H1 (cell line): ENCODE measurements at regions not wholly inside any gene's neighbourhood (a gene's known extent, or its start where the extent isn't known, plus 50 kb on each side); places are given as distances from the start of the nearest gene placed in this dataset.
A peak's percentile ranks its signal among the peaks of the same experiment; 100 is the strongest.

Source experiments
- CTCF ChIA-PET: fragments of 300-600 bp; sonication (Branson Sonifier 250); formaldehyde crosslinking; loops from one replicate; lab custom pipeline; 2021; ENCODE audit not compliant: partially characterized antibody; lab: Charles Lee
- POLR2A ChIA-PET: fragments of 300-600 bp; sonication (Branson Sonifier 250); formaldehyde crosslinking; loops from one replicate; lab custom pipeline; 2021; ENCODE audit warnings: inconsistent platforms; ENCODE audit not compliant: partially characterized antibody; lab: Charles Lee
- DNase-seq, 2 experiments: peaks; one replicate each; pipeline versions ENCODE4 v3.0.0 to v3.0.0-alpha.2; 2010 to 2022; ENCODE audit warnings: low spot score in 2 of 2, low read depth in 1 of 2, mixed read lengths in 1 of 2
- FAIRE-seq: peaks from 2 replicates; lab custom pipeline; 2011; peaks lifted over from hg19 to GRCh38; lab: Jason Lieb, UNC
- H2AFZ ChIP-seq: 2 replicates; pipeline ENCODE4 v1.8.1; 2012; ENCODE audit warnings: low read length, inconsistent platforms
- H2AK5ac ChIP-seq: 2 replicates; pipeline ENCODE4 v1.6.1; 2013; ENCODE audit warnings: low read depth, low read length
- H2BK120ac ChIP-seq: replicated peaks from 2 replicates; pipeline ENCODE3; 2013; ENCODE audit warnings: low read depth, low read length, inconsistent platforms
- H2BK12ac ChIP-seq: 2 replicates; pipeline ENCODE4 v1.6.1; 2013; ENCODE audit warnings: low read depth, low read length
- H2BK15ac ChIP-seq: 2 replicates; pipeline ENCODE4 v1.6.1; 2013; ENCODE audit warnings: low read length
- H2BK20ac ChIP-seq: 2 replicates; pipeline ENCODE4 v1.6.1; 2013; ENCODE audit warnings: low read length
- H2BK5ac ChIP-seq: 2 replicates; pipeline ENCODE4 v1.6.1; 2013; ENCODE audit warnings: low read depth, low read length
- H3K14ac ChIP-seq: 2 replicates; pipeline ENCODE4 v1.6.1; 2013; ENCODE audit warnings: inconsistent platforms; ENCODE audit not compliant: insufficient read length
- H3K18ac ChIP-seq: 2 replicates; pipeline ENCODE4 v1.6.1; 2013; ENCODE audit warnings: low read length; ENCODE audit errors: extremely low read depth
- H3K23ac ChIP-seq: 2 replicates; pipeline ENCODE4 v1.6.1; 2013; ENCODE audit warnings: inconsistent platforms; ENCODE audit not compliant: insufficient read length
- H3K23me2 ChIP-seq: 2 replicates; pipeline ENCODE4 v1.6.1; 2013; ENCODE audit warnings: low read depth, low read length
- H3K27ac ChIP-seq: 2 replicates; pipeline ENCODE4 v1.6.1; 2011; ENCODE audit warnings: low read depth, low read length, inconsistent platforms
- H3K27me3 ChIP-seq, 4 experiments: replicated peaks in 1 of 4; 1 replicate in 1 of 4; 2 replicates in 3 of 4; pipeline versions ENCODE4 v1.6.1 to v1.8.1; 2011 to 2013; ENCODE audit warnings: low read length in 3 of 4, mild to moderate bottlenecking in 3 of 4, inconsistent platforms in 2 of 4, mixed read lengths in 2 of 4, moderate library complexity in 1 of 4; ENCODE audit not compliant: control insufficient read depth in 3 of 4, insufficient read depth in 3 of 4; ENCODE audit errors: extremely low read depth in 1 of 4
- H3K36me3 ChIP-seq, 4 experiments: 2 replicates each; pipeline versions ENCODE4 v1.6.1 to v1.8.1; 2011 to 2013; ENCODE audit warnings: mild to moderate bottlenecking in 4 of 4, low read length in 3 of 4, moderate library complexity in 2 of 4, control low read depth in 1 of 4, inconsistent platforms in 1 of 4; ENCODE audit not compliant: insufficient read depth in 4 of 4, control insufficient read depth in 2 of 4
- H3K4ac ChIP-seq: replicated peaks from 2 replicates; pipeline ENCODE3; 2013; ENCODE audit warnings: low read length, low read depth, mixed read lengths, inconsistent platforms; ENCODE audit not compliant: insufficient read length
- H3K4me1 ChIP-seq, 4 experiments: replicated peaks in 1 of 4; 1 replicate in 1 of 4; 2 replicates in 3 of 4; pipeline versions ENCODE4 v1.6.1 to v1.8.1; 2011 to 2013; ENCODE audit warnings: low read length in 3 of 4, inconsistent platforms in 2 of 4, mixed read lengths in 1 of 4; ENCODE audit not compliant: insufficient read depth in 4 of 4, control insufficient read depth in 3 of 4
- H3K4me2 ChIP-seq, 2 experiments: 2 replicates each; pipeline versions ENCODE4 v1.6.1 to v1.8.1; 2011 to 2013; ENCODE audit warnings: low read depth in 2 of 2, low read length in 2 of 2, control low read depth in 1 of 2, inconsistent platforms in 1 of 2, mild to moderate bottlenecking in 1 of 2; ENCODE audit not compliant: insufficient read depth in 1 of 2
- H3K4me3 ChIP-seq, 4 experiments: fragments of 200-600, 300-600 bp in 1 of 4; sonication (generic), shearing (Covaris generic), sonication (Bioruptor Twin) in 1 of 4; 2 replicates each; pipeline versions ENCODE4 v1.5.1 to v1.8.1; 2011 to 2016; ENCODE audit warnings: low read length in 4 of 4, low read depth in 3 of 4, control low read depth in 2 of 4, inconsistent platforms in 2 of 4, mild to moderate bottlenecking in 2 of 4, mixed read lengths in 1 of 4, moderate library complexity in 1 of 4; ENCODE audit not compliant: insufficient read depth in 2 of 4; ENCODE audit errors: extremely low read depth in 1 of 4
- H3K56ac ChIP-seq: replicated peaks from 2 replicates; pipeline ENCODE3; 2013; ENCODE audit warnings: low read depth, mild to moderate bottlenecking, mixed read lengths, low read length, inconsistent platforms; ENCODE audit not compliant: insufficient read length
- H3K79me1 ChIP-seq: 2 replicates; pipeline ENCODE4 v1.6.1; 2013; ENCODE audit warnings: low read depth, low read length, control low read depth
- H3K79me2 ChIP-seq, 2 experiments: 2 replicates each; pipeline versions ENCODE4 v1.6.1 to v1.8.1; 2012 to 2013; ENCODE audit warnings: low read length in 2 of 2, mild to moderate bottlenecking in 2 of 2, inconsistent platforms in 1 of 2; ENCODE audit not compliant: insufficient read depth in 2 of 2, control insufficient read depth in 1 of 2
- H3K9ac ChIP-seq, 4 experiments: replicated peaks in 1 of 4; 1 replicate in 1 of 4; 2 replicates in 3 of 4; pipeline versions ENCODE4 v1.6.1 to v1.8.1; 2011 to 2013; ENCODE audit warnings: low read depth in 3 of 4, low read length in 3 of 4, control low read depth in 2 of 4, mild to moderate bottlenecking in 2 of 4, moderate library complexity in 2 of 4, inconsistent platforms in 1 of 4; ENCODE audit errors: extremely low read depth in 1 of 4
- H3K9me3 ChIP-seq, 2 experiments: 2 replicates each; pipeline versions ENCODE4 v1.6.1 to v1.8.1; 2012 to 2013; ENCODE audit warnings: mild to moderate bottlenecking in 2 of 2, moderate library complexity in 2 of 2, control low read depth in 1 of 2, inconsistent platforms in 1 of 2, low read depth in 1 of 2, low read length in 1 of 2, mixed read lengths in 1 of 2; ENCODE audit not compliant: insufficient read depth in 2 of 2
- H4K20me1 ChIP-seq, 2 experiments: replicated peaks in 1 of 2; 2 replicates each; pipeline versions ENCODE3 to v1.8.1; 2011 to 2013; ENCODE audit warnings: inconsistent platforms in 2 of 2, low read length in 2 of 2, mild to moderate bottlenecking in 1 of 2; ENCODE audit not compliant: insufficient read depth in 2 of 2, control insufficient read depth in 1 of 2
- H4K5ac ChIP-seq: 2 replicates; pipeline ENCODE4 v1.6.1; 2013; ENCODE audit warnings: low read length, low read depth, mixed read lengths, inconsistent platforms; ENCODE audit not compliant: insufficient read length
- H4K8ac ChIP-seq: 2 replicates; pipeline ENCODE4 v1.8.0; 2013; ENCODE audit warnings: mild to moderate bottlenecking, moderate library complexity, low read length, inconsistent platforms; ENCODE audit not compliant: insufficient read depth; ENCODE audit errors: extremely low read depth
- H4K91ac ChIP-seq: replicated peaks from 2 replicates; pipeline ENCODE3; 2013; ENCODE audit warnings: low read length, mixed read lengths, inconsistent platforms; ENCODE audit not compliant: insufficient read length
- RBBP5 ChIP-seq: IDR thresholded peaks from 2 replicates; pipeline ENCODE4 v1.7.1; 2012; ENCODE audit warnings: low read depth, mild to moderate bottlenecking, inconsistent platforms, low read length, moderate library complexity, borderline replicate concordance
- SP2 ChIP-seq: IDR thresholded peaks from 2 replicates; pipeline ENCODE4 v1.6.1; 2012; ENCODE audit warnings: mild to moderate bottlenecking, low read length, inconsistent platforms
- WGBS, 2 experiments: shearing (Covaris generic) in 1 of 2; methylation state at CpG; one replicate each; pipeline versions ENCODE4 v1.1.6 to v1.1.7; 2013 to 2015; ENCODE audit warnings: low lambda C conversion rate in 2 of 2, mixed read lengths in 2 of 2, inconsistent platforms in 1 of 2, low coverage in 1 of 2, missing lambda C conversion rate in 1 of 2; ENCODE audit not compliant: insufficient replicate concordance in 2 of 2, insufficient coverage in 1 of 2, insufficient read length in 1 of 2; ENCODE audit errors: extremely low coverage in 1 of 2, missing lambda C conversion rate in 1 of 2; 5-methylcytosine and 5-hydroxymethylcytosine counted together

DNA sequence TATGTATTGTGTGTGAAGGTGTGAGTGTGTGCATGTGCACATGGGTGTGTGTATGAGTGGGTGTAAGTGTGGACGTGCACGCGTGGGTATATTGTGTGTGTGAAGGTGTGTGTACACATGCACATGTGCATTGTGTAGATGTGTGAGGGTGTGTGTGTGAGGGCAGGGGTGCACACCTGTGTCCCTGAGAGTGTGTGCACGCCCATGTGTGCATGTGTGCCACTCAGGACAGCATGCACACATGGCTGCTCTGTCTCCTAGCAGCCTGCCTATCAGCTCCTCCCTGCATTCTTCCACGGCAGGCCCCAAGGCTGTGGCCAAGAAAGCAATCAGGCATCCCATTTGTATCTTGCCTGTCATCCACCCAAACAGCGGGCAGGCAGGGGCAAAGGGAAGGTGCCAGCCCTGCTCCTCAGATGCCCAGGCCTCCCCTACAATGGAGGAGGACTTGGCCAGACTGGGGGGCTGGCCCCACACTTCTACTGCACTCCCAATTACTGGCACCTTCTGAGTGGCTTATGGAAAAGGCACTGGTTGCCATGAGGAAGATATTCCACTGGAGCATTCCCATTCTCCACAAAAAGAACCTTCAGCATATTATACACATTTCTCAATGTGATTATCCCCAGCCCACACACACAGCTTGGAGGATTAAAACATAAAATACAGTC is 380.4 kb upstream of the ZMIZ1 start:
- Histone ChIP-seq H2BK12ac (no peak overlapping the region), H2AFZ (no peak overlapping the region), H3K79me2 (no peaks in the 10 kb centered on the region), H3K23ac (no peak overlapping the region), H4K8ac (no peak overlapping the region), H2BK120ac (no peak overlapping the region), H3K79me1 (no peaks in the 10 kb centered on the region), H3K18ac (no peak overlapping the region), H3K9ac (no peak overlapping the region), H3K23me2 (0 out of 2 replicates have a peak, but pooled peaks cover 2% of the 10 kb centered on the region), H3K36me3 (no peaks in the 10 kb centered on the region), H2AK5ac (peak overlapping the region; percentile 93), H4K20me1 (peaks cover 0 to 4% of the 10 kb centered on the region in 2 experiments), H2BK5ac (0 out of 2 replicates have a peak overlapping the region, but pooled peaks have one; percentile 60), H3K4ac (no peak overlapping the region), H4K5ac (no peak overlapping the region), H2BK15ac (peak overlapping the region; percentile 99; the same call in 1 of the 2 replicates), H4K91ac (no peak overlapping the region), H3K14ac (no peak overlapping the region), H3K4me3 (no peak overlapping the region), H3K27me3 (no peaks in the 10 kb centered on the region; a peak in 1 of 7 replicates), H3K4me1 (peaks cover 0 to 5% (median 3%) of the 10 kb centered on the region in 4 experiments; a peak in 3 of 7 replicates), H3K9me3 (peaks cover 2 to 4% of the 10 kb centered on the region in 2 experiments; a peak in 2 of 4 replicates), H3K56ac (no peak overlapping the region), H3K4me2 (no peak overlapping the region), H3K27ac (no peak overlapping the region), H2BK20ac (no peak overlapping the region)
- TF ChIP-seq SP2 (no peak), RBBP5 (no peak)
- ChIA-PET POLR2A (no interaction called here), CTCF (interaction anchor here (0.6 to 1.5 kb wide), 3 partner anchors 15 to 135 kb away, joined by 3 read pairs; no protein-coding TSS in a partner anchor)
- WGBS, 2 experiments = 87% methylated on average over 6 of the region's 6 CpGs; no CpG with 5 or more reads in 1 of the 2 experiments
- no peak for FAIRE-seq
- DNase-seq = no peak
